ENCODE measurements at regions not wholly inside any gene's neighbourhood (a gene's known extent, or its start where the extent isn't known, plus 50 kb on each side); places are given as distances from the start of the nearest gene placed in this dataset.
"Not testable (repeated sequence)": the region's sequence is repeated elsewhere in the genome, so short reads cannot be mapped to it uniquely, and the experiment has no call there.

GRCh38 chr13:46468570-46469463, 81.8 kb upstream of the RUBCNL start:
- POLR2A ChIA-PET = interaction anchor here (0.6 to 1.1 kb wide), 7 partner anchors 11 to 599 kb away, joined by 3 to 5 read pairs (median 3); no protein-coding TSS in a partner anchor
- DNase-seq (ENCODE audit: low spot score) = no peak
- H3K9me3 ChIP-seq (ENCODE audit: low read length) = no peaks in the 10 kb centered on the region
- no peak for TF ChIP-seq CTCF (conservative IDR thresholded peaks at IDR 0.05; ENCODE audit: low read length)
- intact Hi-C loops (cut with micrococcal nuclease; ENCODE audit: unreplicated experiment) = no loop called here
- BruUV-seq (replicated peaks) = no TSS peak
- CTCF ChIA-PET (ENCODE audit: unreplicated experiment) = no interaction called here
- no peak overlapping the region for H3K4me2 ChIP-seq (ENCODE audit: low read length)
- no peak overlapping the region for H2AFZ ChIP-seq (ENCODE audit: low read length)
- H3K9me2 ChIP-seq (ENCODE audit: insufficient read depth, low read length) = no peaks in the 10 kb centered on the region
- H3K4me3 ChIP-seq (ENCODE audit: low read depth, low read length, poor library complexity, severe bottlenecking) = no peak overlapping the region
- H3K4me1 ChIP-seq (ENCODE audit: insufficient read depth, low read length, poor library complexity, severe bottlenecking) = no peaks in the 10 kb centered on the region
- H3K79me2 ChIP-seq (ENCODE audit: insufficient read depth, low read depth, low read length) = no peaks in the 10 kb centered on the region
- no peaks in the 10 kb centered on the region for H3K36me3 ChIP-seq (ENCODE audit: insufficient read depth, low read length)
- H3K27ac ChIP-seq (ENCODE audit: low read depth, low read length, poor library complexity, severe bottlenecking) = no peak overlapping the region
- H4K20me1 ChIP-seq (ENCODE audit: insufficient read depth, low read length) = no peaks in the 10 kb centered on the region

GRCh38 chr13:46467694-46468093, 80.6 kb upstream of the RUBCNL start:
- H2AFZ ChIP-seq (ENCODE audit: low read length); H3K36me3 ChIP-seq (ENCODE audit: insufficient read depth, low read length); BruUV-seq (replicated peaks); H3K27ac ChIP-seq (ENCODE audit: low read depth, low read length, poor library complexity, severe bottlenecking); H3K4me2 ChIP-seq (ENCODE audit: low read length); H3K4me1 ChIP-seq (ENCODE audit: insufficient read depth, low read length, poor library complexity, severe bottlenecking); intact Hi-C loops (cut with micrococcal nuclease; ENCODE audit: unreplicated experiment); H3K79me2 ChIP-seq (ENCODE audit: insufficient read depth, low read depth, low read length); H3K9me2 ChIP-seq (ENCODE audit: insufficient read depth, low read length); DNase-seq (ENCODE audit: low spot score); H3K4me3 ChIP-seq (ENCODE audit: low read depth, low read length, poor library complexity, severe bottlenecking); H4K20me1 ChIP-seq (ENCODE audit: insufficient read depth, low read length); CTCF ChIA-PET (ENCODE audit: unreplicated experiment); H3K9me3 ChIP-seq (ENCODE audit: low read length): not testable (repeated sequence)
- POLR2A ChIA-PET = interaction anchor here (0.5 to 0.6 kb wide), 2 partner anchors 97 to 506 kb away, joined by 3 to 4 read pairs; no protein-coding TSS in a partner anchor

DNA sequence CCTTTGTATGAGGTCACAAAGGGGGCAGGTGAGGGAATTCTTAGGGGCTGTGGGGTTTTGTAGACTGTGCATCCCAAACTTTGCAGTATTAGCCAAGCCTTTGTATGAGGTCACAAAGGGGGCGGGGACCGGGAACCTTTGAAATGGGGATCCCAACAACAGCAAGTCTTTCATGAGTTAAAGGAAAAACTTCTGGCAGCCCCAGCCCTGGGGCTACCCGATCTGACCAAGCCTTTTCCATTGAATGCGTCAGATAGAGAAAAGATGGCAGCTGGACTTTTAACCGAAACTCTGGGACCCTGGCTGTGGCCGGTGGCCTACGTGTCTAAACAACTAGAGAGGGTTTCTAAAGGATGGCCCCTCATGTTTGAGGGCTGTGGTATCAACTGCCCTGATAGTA, 79.0 kb upstream of the RUBCNL start:
- H3K4me2 ChIP-seq (ENCODE audit: low read length); intact Hi-C loops (cut with micrococcal nuclease; ENCODE audit: unreplicated experiment); CTCF ChIA-PET (ENCODE audit: unreplicated experiment); DNase-seq (ENCODE audit: low spot score); H3K9me2 ChIP-seq (ENCODE audit: insufficient read depth, low read length); H3K79me2 ChIP-seq (ENCODE audit: insufficient read depth, low read depth, low read length); H3K36me3 ChIP-seq (ENCODE audit: insufficient read depth, low read length); H3K4me1 ChIP-seq (ENCODE audit: insufficient read depth, low read length, poor library complexity, severe bottlenecking); H3K27ac ChIP-seq (ENCODE audit: low read depth, low read length, poor library complexity, severe bottlenecking); H4K20me1 ChIP-seq (ENCODE audit: insufficient read depth, low read length); POLR2A ChIA-PET; BruUV-seq (replicated peaks); H2AFZ ChIP-seq (ENCODE audit: low read length); H3K9me3 ChIP-seq (ENCODE audit: low read length); H3K4me3 ChIP-seq (ENCODE audit: low read depth, low read length, poor library complexity, severe bottlenecking): not testable (repeated sequence)

GRCh38 chr13:46463719-46464118, 76.7 kb upstream of the RUBCNL start:
- no peak overlapping the region for H3K27ac ChIP-seq (ENCODE audit: low read depth, low read length, poor library complexity, severe bottlenecking)
- H3K9me3 ChIP-seq (ENCODE audit: low read length) = no peaks in the 10 kb centered on the region
- DNase-seq (ENCODE audit: low spot score) = no peak
- intact Hi-C loops (cut with micrococcal nuclease; ENCODE audit: unreplicated experiment) = no loop called here
- TF ChIP-seq EZH2phosphoT487 (IDR thresholded peaks at IDR 0.05; ENCODE audit: borderline replicate concordance, low read depth, low read length) (no peak), CTCF (conservative IDR thresholded peaks at IDR 0.05; ENCODE audit: low read length) (no peak)
- H4K20me1 ChIP-seq (ENCODE audit: insufficient read depth, low read length) = no peaks in the 10 kb centered on the region
- H3K4me2 ChIP-seq (ENCODE audit: low read length) = no peak overlapping the region
- H3K79me2 ChIP-seq (ENCODE audit: insufficient read depth, low read depth, low read length) = no peaks in the 10 kb centered on the region
- ChIA-PET CTCF (ENCODE audit: unreplicated experiment) (no interaction called here), POLR2A (no interaction called here)
- BruUV-seq (replicated peaks) = no TSS peak
- H3K36me3 ChIP-seq (ENCODE audit: insufficient read depth, low read length) = no peaks in the 10 kb centered on the region
- H2AFZ ChIP-seq (ENCODE audit: low read length) = no peak overlapping the region
- no peaks in the 10 kb centered on the region for H3K4me1 ChIP-seq (ENCODE audit: insufficient read depth, low read length, poor library complexity, severe bottlenecking)
- H3K4me3 ChIP-seq (ENCODE audit: low read depth, low read length, poor library complexity, severe bottlenecking) = no peak overlapping the region
- H3K9me2 ChIP-seq (ENCODE audit: insufficient read depth, low read length) = no peaks in the 10 kb centered on the region

DNA sequence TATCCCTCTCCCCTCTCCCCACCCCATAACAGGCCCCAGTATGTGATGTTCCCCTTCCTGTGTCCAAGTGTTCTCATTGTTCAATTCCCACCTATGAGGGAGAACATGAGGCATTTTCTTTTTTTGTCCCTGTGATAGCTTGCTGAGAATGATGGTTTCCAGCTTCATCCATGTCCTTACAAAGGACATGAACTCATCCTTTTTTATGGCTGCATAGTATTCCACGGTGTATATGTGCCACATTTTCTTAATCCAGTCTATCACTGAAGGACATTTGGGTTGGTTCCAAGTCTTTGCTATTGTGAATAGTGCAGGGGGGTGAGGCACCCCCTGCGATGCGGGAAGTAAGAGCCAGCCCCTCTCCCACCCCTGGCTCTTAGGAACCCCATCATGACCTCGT, 73.2 kb upstream of the RUBCNL start:
- H3K79me2 ChIP-seq (ENCODE audit: insufficient read depth, low read depth, low read length); POLR2A ChIA-PET; H4K20me1 ChIP-seq (ENCODE audit: insufficient read depth, low read length); BruUV-seq (replicated peaks); CTCF ChIA-PET (ENCODE audit: unreplicated experiment); H3K9me3 ChIP-seq (ENCODE audit: low read length); intact Hi-C loops (cut with micrococcal nuclease; ENCODE audit: unreplicated experiment); H3K36me3 ChIP-seq (ENCODE audit: insufficient read depth, low read length); H3K27ac ChIP-seq (ENCODE audit: low read depth, low read length, poor library complexity, severe bottlenecking); H3K4me2 ChIP-seq (ENCODE audit: low read length); H3K9me2 ChIP-seq (ENCODE audit: insufficient read depth, low read length); DNase-seq (ENCODE audit: low spot score); H2AFZ ChIP-seq (ENCODE audit: low read length); H3K4me3 ChIP-seq (ENCODE audit: low read depth, low read length, poor library complexity, severe bottlenecking); H3K4me1 ChIP-seq (ENCODE audit: insufficient read depth, low read length, poor library complexity, severe bottlenecking): not testable (repeated sequence)

Measured in OCI-LY7 (cell line).